Cardiac muscle cell (in vitro differentiated cells and primary cell): ENCODE measurements at regions not wholly inside any gene's neighbourhood (a gene's known extent, or its start where the extent isn't known, plus 50 kb on each side); places are given as distances from the start of the nearest gene placed in this dataset.

Source experiments
- DNase-seq, 2 donors: peaks; one replicate each; pipeline versions ENCODE4 v3.0.0 to v3.0.0-alpha.2; 2010 to 2017; ENCODE audit warnings: low read depth in 1 of 2, low spot score in 1 of 2
- H3K27ac ChIP-seq: fragments of 200-600 bp; sonication (generic); 2 replicates; pipeline ENCODE4 v1.5.1; 2016
- H3K27me3 ChIP-seq: fragments of 200-600 bp; sonication (generic); 2 replicates; pipeline ENCODE4 v1.6.0; 2016; ENCODE audit warnings: control low read depth
- H3K36me3 ChIP-seq: fragments of 200-600 bp; sonication (generic); 2 replicates; pipeline ENCODE4 v1.5.1; 2016; ENCODE audit warnings: control low read depth
- H3K4me1 ChIP-seq: fragments of 200-600 bp; sonication (generic); 2 replicates; pipeline ENCODE4 v1.8.1; 2017; ENCODE audit warnings: low read depth, mild to moderate bottlenecking, mixed run types
- H3K4me3 ChIP-seq: fragments of 200-600 bp; sonication (generic); 2 replicates; pipeline ENCODE4 v1.5.1; 2016; ENCODE audit warnings: mild to moderate bottlenecking
- H3K9me3 ChIP-seq: fragments of 200-600 bp; sonication (generic); 2 replicates; pipeline ENCODE4 v1.5.1; 2017; ENCODE audit warnings: low read depth, mild to moderate bottlenecking, control low read depth
- TF ChIP-seq, protein P1 (sequence below): IDR thresholded peaks from 2 replicates; pipeline ENCODE4 v1.5.1; 2012; ENCODE audit warnings: low read depth, mild to moderate bottlenecking, low read length

DNA sequence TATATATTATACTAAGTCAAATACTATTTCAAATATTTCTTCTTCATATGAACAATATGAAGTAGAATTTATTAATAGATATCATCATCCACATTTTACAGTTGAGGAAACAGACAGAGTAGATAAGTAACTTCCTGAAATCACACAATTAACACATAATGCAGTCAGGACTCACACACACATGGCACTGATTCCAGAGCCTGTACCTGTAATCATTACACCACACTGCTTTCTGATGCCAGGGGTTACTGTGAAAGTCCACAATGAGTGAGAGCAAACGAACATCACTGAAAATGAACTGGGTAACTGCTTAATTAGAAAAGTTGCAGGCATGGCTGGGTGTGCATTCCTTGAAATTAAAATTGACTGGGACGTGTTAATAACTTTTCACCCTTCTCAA lies 169.3 kb upstream of the IFNG-AS1 start:
- TF ChIP-seq, protein P1, sequence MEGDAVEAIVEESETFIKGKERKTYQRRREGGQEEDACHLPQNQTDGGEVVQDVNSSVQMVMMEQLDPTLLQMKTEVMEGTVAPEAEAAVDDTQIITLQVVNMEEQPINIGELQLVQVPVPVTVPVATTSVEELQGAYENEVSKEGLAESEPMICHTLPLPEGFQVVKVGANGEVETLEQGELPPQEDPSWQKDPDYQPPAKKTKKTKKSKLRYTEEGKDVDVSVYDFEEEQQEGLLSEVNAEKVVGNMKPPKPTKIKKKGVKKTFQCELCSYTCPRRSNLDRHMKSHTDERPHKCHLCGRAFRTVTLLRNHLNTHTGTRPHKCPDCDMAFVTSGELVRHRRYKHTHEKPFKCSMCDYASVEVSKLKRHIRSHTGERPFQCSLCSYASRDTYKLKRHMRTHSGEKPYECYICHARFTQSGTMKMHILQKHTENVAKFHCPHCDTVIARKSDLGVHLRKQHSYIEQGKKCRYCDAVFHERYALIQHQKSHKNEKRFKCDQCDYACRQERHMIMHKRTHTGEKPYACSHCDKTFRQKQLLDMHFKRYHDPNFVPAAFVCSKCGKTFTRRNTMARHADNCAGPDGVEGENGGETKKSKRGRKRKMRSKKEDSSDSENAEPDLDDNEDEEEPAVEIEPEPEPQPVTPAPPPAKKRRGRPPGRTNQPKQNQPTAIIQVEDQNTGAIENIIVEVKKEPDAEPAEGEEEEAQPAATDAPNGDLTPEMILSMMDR, result no peak
- H3K36me3 ChIP-seq, result no peaks in the 10 kb centered on the region
- H3K27ac ChIP-seq, result no peak overlapping the region
- no peak overlapping the region for H3K4me3 ChIP-seq
- DNase-seq, result no peak
- no peaks in the 10 kb centered on the region for H3K27me3 ChIP-seq
- H3K4me1 ChIP-seq, result no peaks in the 10 kb centered on the region
- no peaks in the 10 kb centered on the region for H3K9me3 ChIP-seq

DNA sequence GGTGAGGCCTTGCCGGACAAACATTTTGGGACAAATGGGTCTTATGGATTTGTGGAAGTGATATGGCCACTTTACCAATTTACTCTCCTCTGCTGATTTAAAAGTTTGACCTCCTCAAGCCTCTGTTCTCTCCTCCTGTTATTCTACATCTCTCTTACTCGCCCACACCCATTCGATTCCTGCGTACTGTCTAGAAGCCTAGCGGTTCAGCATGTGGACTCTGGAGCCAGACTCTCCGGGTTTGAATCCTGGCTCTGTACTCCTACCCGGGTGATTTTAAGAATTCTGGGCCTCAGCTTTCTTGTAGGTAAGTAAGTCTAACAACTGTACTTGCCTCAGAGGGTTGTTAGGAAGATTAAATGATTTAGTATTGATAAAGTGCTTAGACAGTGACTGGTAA lies 168.6 kb upstream of the IFNG-AS1 start:
- Histone ChIP-seq H3K36me3 (no peaks in the 10 kb centered on the region), H3K9me3 (no peaks in the 10 kb centered on the region), H3K27me3 (no peaks in the 10 kb centered on the region), H3K4me3 (no peak overlapping the region), H3K4me1 (no peaks in the 10 kb centered on the region), H3K27ac (no peak overlapping the region)
- TF ChIP-seq, protein P1, result no peak
- no peak for DNase-seq

DNA sequence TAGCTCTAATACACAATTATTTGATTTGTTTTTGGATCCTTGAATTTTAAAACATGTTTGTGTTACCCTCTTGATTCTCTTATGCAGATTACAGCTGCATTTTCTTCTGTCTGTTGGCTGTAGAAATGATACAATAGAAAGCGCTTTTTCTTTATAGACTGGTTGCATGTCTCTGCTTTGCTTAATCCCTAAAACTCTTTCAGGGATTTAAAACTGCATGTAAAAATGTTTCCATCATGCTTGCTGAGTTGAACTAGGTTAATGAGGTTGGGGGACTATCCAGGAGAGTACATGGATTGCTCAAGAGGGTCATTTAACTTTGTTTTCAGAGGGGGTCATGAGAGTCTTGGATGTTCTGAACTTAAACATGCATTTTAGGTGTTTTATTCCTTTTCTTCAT lies 166.4 kb upstream of the IFNG-AS1 start:
- Histone ChIP-seq H3K4me3 (no peak overlapping the region), H3K27me3 (no peaks in the 10 kb centered on the region), H3K36me3 (no peaks in the 10 kb centered on the region), H3K9me3 (no peaks in the 10 kb centered on the region), H3K4me1 (peaks cover 16% of the 10 kb centered on the region), H3K27ac (no peak overlapping the region)
- TF ChIP-seq, protein P1, result no peak
- DNase-seq, result no peak

DNA sequence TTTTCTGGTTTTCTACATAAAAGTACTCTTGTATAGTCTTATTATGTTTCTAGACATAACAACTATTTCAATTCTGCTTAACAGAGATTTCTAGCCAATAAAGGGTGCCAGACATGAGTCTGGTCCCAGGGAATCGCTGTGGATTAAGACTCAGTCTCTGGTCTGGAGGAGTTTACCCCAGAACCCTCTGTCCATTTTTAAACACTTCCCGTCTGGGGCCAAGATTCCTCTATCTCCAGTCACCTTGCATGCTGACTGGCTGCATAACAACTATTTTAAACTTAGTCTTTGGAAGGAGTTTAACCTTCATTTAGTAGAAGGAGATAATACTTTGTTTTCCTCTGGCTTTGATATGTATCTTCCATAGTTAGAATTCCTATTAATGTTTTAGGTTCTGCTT lies 163.1 kb upstream of the IFNG-AS1 start:
- Histone ChIP-seq H3K27me3 (no peaks in the 10 kb centered on the region), H3K9me3 (no peaks in the 10 kb centered on the region), H3K4me3 (no peak overlapping the region), H3K36me3 (no peaks in the 10 kb centered on the region), H3K27ac (peak overlapping the region; percentile 24), H3K4me1 (peaks cover 16% of the 10 kb centered on the region)
- no peak for DNase-seq
- TF ChIP-seq, protein P1, result no peak

DNA sequence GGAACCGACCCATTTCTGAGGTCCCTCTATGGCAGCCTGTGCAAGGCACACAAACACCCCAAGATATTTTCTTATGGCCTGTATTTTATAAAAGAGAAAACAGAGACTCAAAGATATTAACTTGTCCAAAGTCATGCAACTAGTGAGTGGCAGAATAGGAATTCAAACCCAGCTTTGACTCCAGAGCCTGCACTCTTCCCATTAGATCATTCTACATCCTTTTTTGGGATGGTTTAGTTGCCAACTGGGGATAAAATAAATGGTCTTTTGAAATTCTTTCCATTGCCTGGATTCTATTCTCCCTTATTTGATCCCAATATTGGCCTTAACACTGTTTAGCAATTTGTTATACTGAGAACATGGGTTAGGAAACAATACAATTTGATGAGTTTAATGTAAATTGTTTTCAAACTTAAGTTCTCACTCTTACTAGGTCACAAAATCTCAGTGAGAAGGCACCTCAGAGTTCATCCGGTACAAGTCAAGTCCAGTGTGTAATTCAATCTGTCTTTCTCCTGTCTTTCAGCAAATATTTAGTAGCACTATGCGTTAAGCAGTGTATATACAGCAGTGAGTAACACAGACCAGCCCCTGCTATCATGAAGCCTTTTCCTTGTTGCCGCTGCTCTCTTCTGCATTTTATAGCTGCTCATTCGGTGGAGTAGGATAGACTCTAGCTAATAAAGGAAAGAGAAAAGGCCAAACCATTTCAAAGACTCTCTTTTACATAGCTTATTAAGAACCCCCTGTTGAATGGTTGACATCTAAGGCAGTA lies 162.1 kb upstream of the IFNG-AS1 start:
- peak overlapping the region; percentile 85 for H3K27ac ChIP-seq
- TF ChIP-seq, protein P1, result no peak
- no peaks in the 10 kb centered on the region for H3K9me3 ChIP-seq
- DNase-seq, result peak; percentile 21 to 42
- H3K4me1 ChIP-seq, result peaks cover 16% of the 10 kb centered on the region
- H3K4me3 ChIP-seq, result no peak overlapping the region
- H3K27me3 ChIP-seq, result no peaks in the 10 kb centered on the region
- H3K36me3 ChIP-seq, result no peaks in the 10 kb centered on the region
